Brain pericyte (primary cell): ENCODE measurements at regions not wholly inside any gene's neighbourhood (a gene's known extent, or its start where the extent isn't known, plus 50 kb on each side); places are given as distances from the start of the nearest gene placed in this dataset.
"Not testable (repeated sequence)": the region's sequence is repeated elsewhere in the genome, so short reads cannot be mapped to it uniquely, and the experiment has no call there.

Experiments used
- DNase-seq: peaks from one replicate; pipeline ENCODE4 v3.0.0-alpha.2; 2012; ENCODE audit warnings: low read depth, low spot score

GRCh38 chr1:67528141-67528540 lies 97.9 kb upstream of the SERBP1 start:
- DNase-seq, result no peak

DNA sequence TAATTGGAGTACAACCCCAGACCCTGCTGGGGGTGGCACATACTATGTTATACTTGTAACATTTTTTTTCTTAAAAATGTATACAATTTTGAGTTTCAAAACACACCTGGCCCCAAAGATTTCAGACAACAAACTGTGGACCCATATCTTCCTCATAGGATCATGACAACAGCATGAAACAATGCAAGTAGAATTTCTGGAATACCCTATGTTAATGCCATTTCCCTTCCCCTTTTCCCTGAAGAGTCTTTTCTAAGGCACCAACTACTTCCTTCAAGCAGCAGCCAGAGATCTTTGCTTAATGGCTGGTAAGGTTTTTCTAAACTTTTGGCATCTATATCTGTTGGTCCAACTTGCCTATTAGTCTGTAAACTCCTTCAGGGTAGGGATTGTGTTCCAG lies 99.9 kb upstream of the SERBP1 start:
- no peak for DNase-seq

GRCh38 chr1:67532452-67533216 lies 102.4 kb upstream of the SERBP1 start:
- peak; percentile 59 for DNase-seq

DNA sequence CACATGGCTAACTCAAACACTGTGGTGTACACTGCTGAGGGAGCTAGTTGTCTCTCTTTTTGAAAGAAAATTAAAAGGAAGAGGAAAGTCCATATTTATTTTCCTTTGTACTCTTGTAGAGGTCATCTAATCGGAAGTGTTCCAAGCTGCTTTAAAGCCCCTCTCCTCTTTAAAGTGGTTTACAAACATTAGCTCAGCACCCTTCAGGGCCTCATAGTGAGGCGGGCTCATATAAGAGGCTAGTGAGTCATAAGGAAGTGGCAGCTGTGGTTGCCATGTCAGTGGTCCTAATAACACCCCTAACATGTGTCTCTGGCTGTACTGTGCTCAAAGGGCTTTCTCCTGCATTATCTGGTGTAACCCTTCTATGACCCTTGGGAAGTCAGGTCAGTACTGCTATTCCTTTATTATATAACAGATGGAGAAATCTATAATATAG lies 104.4 kb upstream of the SERBP1 start:
- no peak for DNase-seq

- DNase-seq, result peak; percentile 53
These were observed 105.3 kb upstream of the SERBP1 start for GRCh38 chr1:67535474-67535873.

DNA sequence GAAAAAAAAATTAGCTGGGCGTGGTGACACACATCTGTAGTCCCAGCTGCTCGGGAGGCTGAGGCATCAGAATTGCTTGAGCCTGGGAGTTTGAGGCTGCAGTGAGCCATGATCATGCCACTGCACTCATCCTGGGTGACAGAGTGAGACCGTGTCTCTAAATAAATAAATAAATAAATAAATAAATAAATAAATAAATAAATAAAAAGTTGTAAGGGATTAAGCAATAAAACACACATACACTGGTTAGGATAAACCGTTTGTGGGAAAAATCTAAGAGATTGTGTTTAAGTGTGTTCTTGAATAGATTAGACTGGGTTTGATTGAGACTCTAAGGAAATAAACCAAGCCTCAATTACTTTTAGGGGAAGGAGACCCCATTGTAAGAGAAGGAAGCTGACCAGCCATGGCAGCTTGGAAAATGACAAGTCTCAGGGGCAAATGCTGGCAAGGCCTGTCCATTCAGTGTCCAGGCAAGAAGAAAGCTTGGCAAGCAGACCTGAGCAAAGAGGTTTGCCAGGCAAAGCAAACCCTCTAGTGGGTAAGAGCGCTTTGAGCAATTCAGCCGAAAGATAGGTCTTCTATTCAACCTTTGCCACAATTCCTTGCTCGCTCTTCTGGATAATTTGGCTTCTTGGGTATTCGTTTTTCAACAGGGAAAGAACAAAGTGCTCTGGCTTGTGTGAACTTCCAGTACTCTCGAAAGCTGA lies 106.9 kb upstream of the SERBP1 start:
- DNase-seq, result no peak

GRCh38 chr1:67537667-67538018 lies 107.4 kb upstream of the SERBP1 start:
- DNase-seq, result no peak

- no peak for DNase-seq
These were observed 110.0 kb upstream of the SERBP1 start for GRCh38 chr1:67540025-67540732.

- DNase-seq, result no peak
These were observed 110.5 kb upstream of the SERBP1 start for GRCh38 chr1:67540733-67541125.

DNA sequence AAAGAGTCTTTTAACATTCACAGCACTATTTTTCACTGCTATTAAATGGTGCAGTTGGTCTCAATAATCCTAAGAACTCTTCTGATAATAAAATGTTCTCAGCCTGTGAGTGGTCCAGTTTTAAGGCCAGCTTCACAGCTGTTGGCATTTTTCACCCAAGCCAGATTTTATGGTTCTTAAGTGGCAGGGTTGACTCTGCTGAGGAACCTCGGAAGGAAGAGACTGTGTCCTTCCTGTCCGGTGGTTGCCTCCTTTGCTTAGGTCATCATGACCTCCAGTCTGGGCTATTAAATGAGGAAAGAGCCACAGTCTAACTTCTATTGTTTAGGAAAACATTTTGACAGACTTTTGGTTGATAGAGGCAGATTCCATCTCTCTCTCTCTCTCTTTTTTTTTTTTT lies 112.5 kb upstream of the SERBP1 start:
- DNase-seq, result no peak

- no peak for DNase-seq
These were observed 114.7 kb upstream of the SERBP1 start for GRCh38 chr1:67544921-67545320.

GRCh38 chr1:67545364-67545763 lies 115.2 kb upstream of the SERBP1 start:
- DNase-seq, result no peak

- DNase-seq, result no peak
These were observed 121.2 kb upstream of the SERBP1 start for GRCh38 chr1:67551375-67551774.

DNA sequence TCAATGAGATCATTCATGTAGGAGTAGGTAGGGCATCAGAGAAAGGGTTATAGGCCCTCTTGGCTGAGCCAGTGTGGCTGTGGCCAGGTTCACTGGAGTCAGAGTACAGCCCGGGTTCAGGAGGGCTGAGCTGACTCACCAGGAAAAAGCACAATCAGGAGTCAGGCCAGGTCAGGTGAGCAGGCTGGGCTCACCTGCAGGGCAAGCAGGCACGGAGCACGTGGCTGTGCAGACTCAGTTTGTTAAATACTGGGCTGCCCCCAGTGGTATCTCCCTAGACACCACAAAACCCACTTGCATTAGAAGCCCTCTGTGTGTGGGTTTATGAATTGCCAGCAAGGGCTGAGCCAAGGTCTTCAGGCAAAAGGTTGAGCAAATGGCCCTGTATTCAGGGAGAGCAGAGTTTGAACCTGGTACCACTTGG lies 122.1 kb upstream of the SERBP1 start:
- no peak for DNase-seq

GRCh38 chr1:67554204-67554603 lies 124.0 kb upstream of the SERBP1 start:
- not testable (repeated sequence) for DNase-seq

- no peak for DNase-seq
These were observed 125.5 kb upstream of the SERBP1 start for GRCh38 chr1:67555461-67556296.

- no peak for DNase-seq
These were observed 126.2 kb upstream of the SERBP1 start for GRCh38 chr1:67556297-67556900.

GRCh38 chr1:67557696-67558448 lies 127.1 kb upstream of the GADD45A start:
- no peak for DNase-seq

DNA sequence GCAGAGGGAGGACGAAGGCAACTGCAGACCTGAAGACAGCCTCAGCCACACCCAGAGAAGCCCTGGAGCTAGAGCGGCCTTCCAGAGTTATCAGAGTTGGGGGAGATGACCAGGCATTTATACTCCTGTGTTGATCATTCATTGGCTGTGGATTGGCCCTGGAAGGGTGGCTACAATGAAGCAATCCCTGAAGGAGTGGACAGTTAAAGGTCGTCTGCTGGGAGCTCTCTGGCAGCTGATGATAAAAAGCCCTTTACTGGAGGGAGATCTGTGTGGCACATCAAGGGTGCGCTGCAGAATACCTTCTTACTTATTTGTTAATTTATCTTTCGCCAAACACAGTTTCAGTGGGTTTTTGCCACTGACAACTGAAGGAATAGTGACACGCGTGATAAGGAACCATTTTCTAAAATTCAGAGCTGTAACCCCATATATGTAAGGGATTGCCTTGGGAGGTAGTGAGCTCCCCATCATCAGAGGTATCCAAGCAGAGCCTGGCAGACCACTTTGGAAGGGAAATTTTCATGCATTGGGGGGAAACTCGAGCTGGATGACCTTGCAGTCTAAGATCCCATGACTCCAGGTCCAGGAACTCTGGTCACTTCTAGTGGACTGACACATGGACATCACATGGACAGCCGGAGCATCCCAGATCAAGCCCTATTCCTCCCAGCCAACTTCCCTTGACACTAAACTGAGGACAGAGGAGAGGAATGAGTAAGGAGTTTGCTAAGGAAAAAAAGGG lies 126.4 kb upstream of the GADD45A start:
- DNase-seq, result no peak

GRCh38 chr1:67559222-67559700 lies 125.7 kb upstream of the GADD45A start:
- DNase-seq, result no peak
